K562 (cell line): ENCODE measurements at regions not wholly inside any gene's neighbourhood (a gene's known extent, or its start where the extent isn't known, plus 50 kb on each side); places are given as distances from the start of the nearest gene placed in this dataset.

Experiments
- POLR2A ChIP-seq: fragments of 450-650 bp; conservative IDR thresholded peaks from 2 replicates; pipeline ENCODE4 v1.6.1; 2016
- ZNF121 ChIP-seq: sonication (generic); formaldehyde crosslinking; conservative IDR thresholded peaks from 2 replicates; pipeline ENCODE4 v1.8.0; 2022; ENCODE audit warnings: missing genetic modification reagents
- ZNF184 ChIP-seq: sonication (generic); formaldehyde crosslinking; IDR thresholded peaks from 2 replicates; pipeline ENCODE4 v1.5.0; 2020; ENCODE audit warnings: missing genetic modification reagents
- ZNF780A ChIP-seq: fragments of 250-450 bp; sonication (Bioruptor Pico); IDR thresholded peaks from 2 replicates; pipeline ENCODE4 v1.5.0; 2021; ENCODE audit warnings: mild to moderate bottlenecking
- TF ChIP-seq, protein P1 (sequence below), 3 experiments: IDR thresholded peaks in 2 of 3; conservative IDR thresholded peaks in 1 of 3; 2 replicates each; pipeline ENCODE4 v1.5.1; 2011 to 2012; ENCODE audit warnings: low read length in 3 of 3, mild to moderate bottlenecking in 3 of 3, control low read depth in 2 of 3, improper control_type of control experiment in 1 of 3, inconsistent platforms in 1 of 3, low read depth in 1 of 3, mixed read lengths in 1 of 3, moderate library complexity in 1 of 3; ENCODE audit not compliant: insufficient read depth in 2 of 3
- TF ChIP-seq, protein P2 (sequence below): sonication (generic); formaldehyde crosslinking; IDR thresholded peaks from 2 replicates; pipeline ENCODE4 v1.5.0; 2020; ENCODE audit warnings: missing genetic modification reagents
- TF ChIP-seq, protein P3 (sequence below), 2 experiments: fragments of 450-650 bp; conservative IDR thresholded peaks; 2 replicates each; pipeline ENCODE4 v1.6.1; 2017; ENCODE audit warnings: mild to moderate bottlenecking in 2 of 2, moderate library complexity in 2 of 2
- TF ChIP-seq, protein P4 (sequence below): fragments of 450-650 bp; IDR thresholded peaks from 2 replicates; pipeline ENCODE4 v1.7.1; 2018; ENCODE audit warnings: mild to moderate bottlenecking, low read depth; ENCODE audit not compliant: partially characterized antibody
- TF ChIP-seq, protein P5 (sequence below): sonication (generic); formaldehyde crosslinking; IDR thresholded peaks from 2 replicates; pipeline ENCODE4 v1.8.1; 2023; ENCODE audit warnings: mild to moderate bottlenecking, missing genetic modification reagents

DNA sequence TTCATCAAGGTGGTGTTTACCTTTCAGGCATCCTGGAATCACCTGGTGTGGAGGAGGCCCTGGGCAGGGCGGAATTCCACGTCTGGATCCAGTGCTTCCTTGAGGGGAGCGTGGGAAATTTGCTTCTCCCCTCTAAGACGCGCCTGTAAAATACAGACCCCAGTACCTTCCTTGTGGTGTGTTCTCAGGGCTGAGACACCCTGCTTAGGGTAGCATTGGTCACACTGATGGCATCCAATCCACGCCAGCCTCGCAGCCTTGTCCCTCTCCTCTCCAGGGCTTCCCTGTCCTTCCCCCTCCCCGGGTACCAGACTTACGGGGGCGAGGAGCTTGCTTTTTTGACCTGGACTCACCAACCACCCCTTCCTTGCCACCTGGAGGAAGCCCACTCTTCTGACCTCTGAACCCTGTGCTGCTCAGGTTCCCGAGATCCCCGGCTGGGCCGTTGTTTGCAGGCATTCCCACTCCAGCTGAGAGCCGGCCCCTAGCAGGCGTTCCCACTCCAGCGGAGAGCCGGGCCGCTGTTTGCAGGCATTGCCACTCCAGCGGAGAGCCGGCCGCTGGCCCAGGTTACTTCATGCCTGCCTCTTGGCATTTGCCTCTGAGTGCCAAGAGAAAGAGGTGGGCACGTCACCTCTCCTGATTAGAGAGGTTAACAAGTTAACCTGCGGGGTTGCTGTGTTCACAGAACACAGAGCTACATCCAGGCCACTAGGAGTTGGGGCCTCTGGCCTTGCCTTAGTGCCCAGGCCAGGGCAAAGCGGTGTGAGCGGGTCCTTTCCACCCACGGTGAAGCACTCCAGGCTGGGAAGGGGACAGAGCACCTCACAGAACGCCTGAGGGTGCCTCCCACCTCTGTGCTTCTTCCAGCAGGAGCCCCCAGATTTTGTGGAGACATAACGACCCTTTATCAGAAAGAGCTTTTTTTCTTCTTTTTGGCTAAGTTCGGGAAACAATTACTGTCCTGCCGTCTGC lies 254.0 kb upstream of the PPP2R2D start:
- TF ChIP-seq ZNF121 (CRISPR knock-in tag), result no peak
- no peak for TF ChIP-seq ZNF184 (CRISPR knock-in tag)
- TF ChIP-seq, protein P1, sequence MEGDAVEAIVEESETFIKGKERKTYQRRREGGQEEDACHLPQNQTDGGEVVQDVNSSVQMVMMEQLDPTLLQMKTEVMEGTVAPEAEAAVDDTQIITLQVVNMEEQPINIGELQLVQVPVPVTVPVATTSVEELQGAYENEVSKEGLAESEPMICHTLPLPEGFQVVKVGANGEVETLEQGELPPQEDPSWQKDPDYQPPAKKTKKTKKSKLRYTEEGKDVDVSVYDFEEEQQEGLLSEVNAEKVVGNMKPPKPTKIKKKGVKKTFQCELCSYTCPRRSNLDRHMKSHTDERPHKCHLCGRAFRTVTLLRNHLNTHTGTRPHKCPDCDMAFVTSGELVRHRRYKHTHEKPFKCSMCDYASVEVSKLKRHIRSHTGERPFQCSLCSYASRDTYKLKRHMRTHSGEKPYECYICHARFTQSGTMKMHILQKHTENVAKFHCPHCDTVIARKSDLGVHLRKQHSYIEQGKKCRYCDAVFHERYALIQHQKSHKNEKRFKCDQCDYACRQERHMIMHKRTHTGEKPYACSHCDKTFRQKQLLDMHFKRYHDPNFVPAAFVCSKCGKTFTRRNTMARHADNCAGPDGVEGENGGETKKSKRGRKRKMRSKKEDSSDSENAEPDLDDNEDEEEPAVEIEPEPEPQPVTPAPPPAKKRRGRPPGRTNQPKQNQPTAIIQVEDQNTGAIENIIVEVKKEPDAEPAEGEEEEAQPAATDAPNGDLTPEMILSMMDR (IDR thresholded peaks at IDR 0.05 in 2 of 3, conservative IDR thresholded peaks at IDR 0.05 in 1 of 3; ENCODE audit: insufficient read depth in 2 of 3, low read depth in 1 of 3, low read length in 3 of 3), result no peak
- TF ChIP-seq POLR2A, result no peak
- TF ChIP-seq, protein P2, sequence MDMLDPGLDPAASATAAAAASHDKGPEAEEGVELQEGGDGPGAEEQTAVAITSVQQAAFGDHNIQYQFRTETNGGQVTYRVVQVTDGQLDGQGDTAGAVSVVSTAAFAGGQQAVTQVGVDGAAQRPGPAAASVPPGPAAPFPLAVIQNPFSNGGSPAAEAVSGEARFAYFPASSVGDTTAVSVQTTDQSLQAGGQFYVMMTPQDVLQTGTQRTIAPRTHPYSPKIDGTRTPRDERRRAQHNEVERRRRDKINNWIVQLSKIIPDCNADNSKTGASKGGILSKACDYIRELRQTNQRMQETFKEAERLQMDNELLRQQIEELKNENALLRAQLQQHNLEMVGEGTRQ (CRISPR knock-in tag), result no peak
- no peak for TF ChIP-seq ZNF780A (CRISPR knock-in tag)
- TF ChIP-seq, protein P3, sequence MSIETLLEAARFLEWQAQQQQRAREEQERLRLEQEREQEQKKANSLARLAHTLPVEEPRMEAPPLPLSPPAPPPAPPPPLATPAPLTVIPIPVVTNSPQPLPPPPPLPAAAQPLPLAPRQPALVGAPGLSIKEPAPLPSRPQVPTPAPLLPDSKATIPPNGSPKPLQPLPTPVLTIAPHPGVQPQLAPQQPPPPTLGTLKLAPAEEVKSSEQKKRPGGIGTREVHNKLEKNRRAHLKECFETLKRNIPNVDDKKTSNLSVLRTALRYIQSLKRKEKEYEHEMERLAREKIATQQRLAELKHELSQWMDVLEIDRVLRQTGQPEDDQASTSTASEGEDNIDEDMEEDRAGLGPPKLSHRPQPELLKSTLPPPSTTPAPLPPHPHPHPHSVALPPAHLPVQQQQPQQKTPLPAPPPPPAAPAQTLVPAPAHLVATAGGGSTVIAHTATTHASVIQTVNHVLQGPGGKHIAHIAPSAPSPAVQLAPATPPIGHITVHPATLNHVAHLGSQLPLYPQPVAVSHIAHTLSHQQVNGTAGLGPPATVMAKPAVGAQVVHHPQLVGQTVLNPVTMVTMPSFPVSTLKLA (conservative IDR thresholded peaks at IDR 0.05), result no peak
- TF ChIP-seq, protein P4, sequence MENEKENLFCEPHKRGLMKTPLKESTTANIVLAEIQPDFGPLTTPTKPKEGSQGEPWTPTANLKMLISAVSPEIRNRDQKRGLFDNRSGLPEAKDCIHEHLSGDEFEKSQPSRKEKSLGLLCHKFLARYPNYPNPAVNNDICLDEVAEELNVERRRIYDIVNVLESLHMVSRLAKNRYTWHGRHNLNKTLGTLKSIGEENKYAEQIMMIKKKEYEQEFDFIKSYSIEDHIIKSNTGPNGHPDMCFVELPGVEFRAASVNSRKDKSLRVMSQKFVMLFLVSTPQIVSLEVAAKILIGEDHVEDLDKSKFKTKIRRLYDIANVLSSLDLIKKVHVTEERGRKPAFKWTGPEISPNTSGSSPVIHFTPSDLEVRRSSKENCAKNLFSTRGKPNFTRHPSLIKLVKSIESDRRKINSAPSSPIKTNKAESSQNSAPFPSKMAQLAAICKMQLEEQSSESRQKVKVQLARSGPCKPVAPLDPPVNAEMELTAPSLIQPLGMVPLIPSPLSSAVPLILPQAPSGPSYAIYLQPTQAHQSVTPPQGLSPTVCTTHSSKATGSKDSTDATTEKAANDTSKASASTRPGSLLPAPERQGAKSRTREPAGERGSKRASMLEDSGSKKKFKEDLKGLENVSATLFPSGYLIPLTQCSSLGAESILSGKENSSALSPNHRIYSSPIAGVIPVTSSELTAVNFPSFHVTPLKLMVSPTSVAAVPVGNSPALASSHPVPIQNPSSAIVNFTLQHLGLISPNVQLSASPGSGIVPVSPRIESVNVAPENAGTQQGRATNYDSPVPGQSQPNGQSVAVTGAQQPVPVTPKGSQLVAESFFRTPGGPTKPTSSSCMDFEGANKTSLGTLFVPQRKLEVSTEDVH, result no peak
- TF ChIP-seq, protein P5, sequence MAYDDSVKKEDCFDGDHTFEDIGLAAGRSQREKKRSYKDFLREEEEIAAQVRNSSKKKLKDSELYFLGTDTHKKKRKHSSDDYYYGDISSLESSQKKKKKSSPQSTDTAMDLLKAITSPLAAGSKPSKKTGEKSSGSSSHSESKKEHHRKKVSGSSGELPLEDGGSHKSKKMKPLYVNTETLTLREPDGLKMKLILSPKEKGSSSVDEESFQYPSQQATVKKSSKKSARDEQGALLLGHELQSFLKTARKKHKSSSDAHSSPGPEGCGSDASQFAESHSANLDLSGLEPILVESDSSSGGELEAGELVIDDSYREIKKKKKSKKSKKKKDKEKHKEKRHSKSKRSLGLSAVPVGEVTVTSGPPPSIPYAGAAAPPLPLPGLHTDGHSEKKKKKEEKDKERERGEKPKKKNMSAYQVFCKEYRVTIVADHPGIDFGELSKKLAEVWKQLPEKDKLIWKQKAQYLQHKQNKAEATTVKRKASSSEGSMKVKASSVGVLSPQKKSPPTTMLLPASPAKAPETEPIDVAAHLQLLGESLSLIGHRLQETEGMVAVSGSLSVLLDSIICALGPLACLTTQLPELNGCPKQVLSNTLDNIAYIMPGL (CRISPR knock-in tag), result no peak
